HEK293T (cell line): ENCODE measurements at regions not wholly inside any gene's neighbourhood (a gene's known extent, or its start where the extent isn't known, plus 50 kb on each side); places are given as distances from the start of the nearest gene placed in this dataset.

Experiments
- ARNT ChIP-seq: fragments of 450-650 bp; IDR thresholded peaks from 2 replicates; pipeline ENCODE4 v1.6.1; 2017; ENCODE audit warnings: mild to moderate bottlenecking
- ELF4 ChIP-seq: fragments of 450-650 bp; IDR thresholded peaks from 2 replicates; pipeline ENCODE4 v1.6.1; 2017; ENCODE audit warnings: antibody characterized with exemption
- FOXA1 ChIP-seq: fragments of 450-650 bp; IDR thresholded peaks from 2 replicates; pipeline ENCODE4 v1.6.1; 2016; ENCODE audit warnings: mild to moderate bottlenecking
- FOXM1 ChIP-seq: fragments of 450-650 bp; IDR thresholded peaks from 2 replicates; pipeline ENCODE4 v1.6.1; 2017; ENCODE audit warnings: mild to moderate bottlenecking, borderline replicate concordance
- HDGF ChIP-seq: fragments of 450-650 bp; IDR thresholded peaks from 2 replicates; pipeline ENCODE4 v1.6.1; 2017; ENCODE audit warnings: antibody characterized with exemption, borderline replicate concordance
- LEF1 ChIP-seq: fragments of 450-650 bp; IDR thresholded peaks from 2 replicates; pipeline ENCODE4 v1.6.1; 2017; ENCODE audit warnings: mild to moderate bottlenecking, borderline replicate concordance
- NFRKB ChIP-seq: fragments of 450-650 bp; IDR thresholded peaks from 2 replicates; pipeline ENCODE4 v1.6.1; 2016; ENCODE audit warnings: mild to moderate bottlenecking, moderate library complexity
- SP1 ChIP-seq: fragments of 450-650 bp; IDR thresholded peaks from 2 replicates; pipeline ENCODE4 v1.6.1; 2017
- TARDBP ChIP-seq: fragments of 450-650 bp; IDR thresholded peaks from 2 replicates; pipeline ENCODE4 v1.6.1; 2016
- ZNF384 ChIP-seq: fragments of 450-650 bp; IDR thresholded peaks from 2 replicates; pipeline ENCODE4 v1.6.1; 2016

- TF ChIP-seq HDGF (no peak), FOXM1 (no peak), TARDBP (no peak), LEF1 (no peak), NFRKB (no peak), ELF4 (no peak), ARNT (no peak), SP1 (no peak), ZNF384 (peak; percentile 94), FOXA1 (no peak)
Measured at GRCh38 chr14:54343272-54344121, 53.3 kb upstream of the CDKN3 start.
